Colonic mucosa (tissue), 4 donors: ENCODE measurements at regions not wholly inside any gene's neighbourhood (a gene's known extent, or its start where the extent isn't known, plus 50 kb on each side); places are given as distances from the start of the nearest gene placed in this dataset.

Experiments used
- DNase-seq: peaks from one replicate; pipeline ENCODE4 v3.0.0-alpha.2; 2020
- H3K27ac ChIP-seq: fragments of 200-600 bp; one replicate; pipeline ENCODE4 v1.8.0; 2021
- H3K27me3 ChIP-seq: fragments of 200-600 bp; one replicate; pipeline ENCODE4 v1.8.0; 2021
- H3K36me3 ChIP-seq: fragments of 200-600 bp; one replicate; pipeline ENCODE4 v1.8.0; 2021
- H3K4me1 ChIP-seq: fragments of 200-600 bp; one replicate; pipeline ENCODE4 v1.8.0; 2021; ENCODE audit warnings: mild to moderate bottlenecking
- H3K4me3 ChIP-seq: fragments of 200-600 bp; one replicate; pipeline ENCODE4 v1.8.0; 2021
- H3K9ac ChIP-seq, 2 donors: one replicate each; pipeline ENCODE4 v1.7.0; 2013; ENCODE audit warnings: control low read depth in 2 of 2, low read depth in 2 of 2, low read length in 2 of 2
- H3K9me3 ChIP-seq: fragments of 200-600 bp; one replicate; pipeline ENCODE4 v1.8.0; 2021
- CTCF ChIP-seq: fragments of 200-600 bp; IDR thresholded peaks from one replicate; pipeline ENCODE4 v1.8.0; 2022; ENCODE audit warnings: antibody characterized with exemption, mild to moderate bottlenecking
- intact Hi-C: fragments of 100-400 bp; cut with DNase I; formaldehyde crosslinking; loops from one replicate; pipeline ENCODE4 v1.14.1; 2022
- donor health status: healthy.
- donor health status: DM: no; HTN: no; CAD: no.
- donor health status: DM: no; HTN: no; CAD: no.

- Histone ChIP-seq H3K27ac (no peak overlapping the region), H3K36me3 (no peaks in the 10 kb centered on the region), H3K4me3 (no peak overlapping the region), H3K9ac (no peak overlapping the region), H3K27me3 (no peaks in the 10 kb centered on the region), H3K9me3 (no peaks in the 10 kb centered on the region), H3K4me1 (no peaks in the 10 kb centered on the region)
- intact Hi-C loops = loop anchor here (2.0 to 10.0 kb wide), 2 partner anchors 156 to 214 kb away; no protein-coding TSS in a partner anchor
- no peak for TF ChIP-seq CTCF
- no peak for DNase-seq
Observed at GRCh38 chr15:35288580-35288979, 203.5 kb upstream of the NANOGP8 start.

- Histone ChIP-seq H3K27me3 (no peaks in the 10 kb centered on the region), H3K4me1 (no peaks in the 10 kb centered on the region), H3K4me3 (no peak overlapping the region), H3K27ac (no peak overlapping the region), H3K36me3 (no peaks in the 10 kb centered on the region), H3K9me3 (no peaks in the 10 kb centered on the region), H3K9ac (no peak overlapping the region)
- DNase-seq = no peak
- intact Hi-C loops = loop anchor here (10.0 kb wide), 1 partner anchor 212 kb away; no protein-coding TSS in a partner anchor
- no peak for TF ChIP-seq CTCF
Observed at GRCh38 chr15:35286721-35287120, 201.6 kb upstream of the NANOGP8 start.

- no peaks in the 10 kb centered on the region for H3K4me1 ChIP-seq
- intact Hi-C loops = loop anchor here (10.0 kb wide), 1 partner anchor 208 kb away; no protein-coding TSS in a partner anchor
- H3K4me3 ChIP-seq = no peak overlapping the region
- no peaks in the 10 kb centered on the region for H3K36me3 ChIP-seq
- no peak for TF ChIP-seq CTCF
- DNase-seq = no peak
- no peaks in the 10 kb centered on the region for H3K9me3 ChIP-seq
- no peaks in the 10 kb centered on the region for H3K27me3 ChIP-seq
- H3K27ac ChIP-seq = no peak overlapping the region
- H3K9ac ChIP-seq = no peak overlapping the region
Observed at GRCh38 chr15:35282965-35283496, 197.9 kb upstream of the NANOGP8 start.

DNA sequence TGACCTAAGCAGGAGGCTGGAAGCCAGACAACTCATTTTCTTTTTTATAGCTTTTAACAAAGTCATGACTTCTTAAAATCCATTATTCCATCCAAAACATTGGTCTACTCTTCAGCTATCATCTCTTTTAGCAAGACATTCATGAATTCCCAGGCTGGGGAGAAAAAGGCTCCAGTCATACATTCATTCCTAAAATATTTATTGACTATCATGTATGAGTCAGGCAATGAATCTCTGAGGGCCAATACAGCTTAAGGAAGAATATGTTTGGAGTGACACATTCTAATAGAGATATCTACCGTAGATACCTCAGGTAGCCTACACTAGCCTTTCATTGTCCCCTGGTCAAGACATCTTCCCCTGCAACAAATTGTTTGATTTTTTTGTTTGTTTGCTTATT is 196.4 kb upstream of the NANOGP8 start:
- H3K27me3 ChIP-seq = no peaks in the 10 kb centered on the region
- DNase-seq = no peak
- H3K4me3 ChIP-seq = no peak overlapping the region
- no peak overlapping the region for H3K9ac ChIP-seq
- no peaks in the 10 kb centered on the region for H3K36me3 ChIP-seq
- H3K4me1 ChIP-seq = no peaks in the 10 kb centered on the region
- intact Hi-C loops = loop anchor here (10.0 kb wide), 1 partner anchor 207 kb away; no protein-coding TSS in a partner anchor
- TF ChIP-seq CTCF = no peak
- no peak overlapping the region for H3K27ac ChIP-seq
- no peaks in the 10 kb centered on the region for H3K9me3 ChIP-seq

GRCh38 chr15:35279811-35280210 is 194.7 kb upstream of the NANOGP8 start:
- no peaks in the 10 kb centered on the region for H3K36me3 ChIP-seq
- H3K4me3 ChIP-seq = no peak overlapping the region
- no peak overlapping the region for H3K27ac ChIP-seq
- intact Hi-C loops = loop anchor here (10.0 kb wide), 1 partner anchor 205 kb away; no protein-coding TSS in a partner anchor
- no peak for DNase-seq
- no peaks in the 10 kb centered on the region for H3K27me3 ChIP-seq
- H3K9me3 ChIP-seq = no peaks in the 10 kb centered on the region
- H3K4me1 ChIP-seq = no peaks in the 10 kb centered on the region
- TF ChIP-seq CTCF = no peak
- no peak overlapping the region for H3K9ac ChIP-seq
